ENCODE measurements at regions not wholly inside any gene's neighbourhood (a gene's known extent, or its start where the extent isn't known, plus 50 kb on each side); places are given as distances from the start of the nearest gene placed in this dataset.

DNA sequence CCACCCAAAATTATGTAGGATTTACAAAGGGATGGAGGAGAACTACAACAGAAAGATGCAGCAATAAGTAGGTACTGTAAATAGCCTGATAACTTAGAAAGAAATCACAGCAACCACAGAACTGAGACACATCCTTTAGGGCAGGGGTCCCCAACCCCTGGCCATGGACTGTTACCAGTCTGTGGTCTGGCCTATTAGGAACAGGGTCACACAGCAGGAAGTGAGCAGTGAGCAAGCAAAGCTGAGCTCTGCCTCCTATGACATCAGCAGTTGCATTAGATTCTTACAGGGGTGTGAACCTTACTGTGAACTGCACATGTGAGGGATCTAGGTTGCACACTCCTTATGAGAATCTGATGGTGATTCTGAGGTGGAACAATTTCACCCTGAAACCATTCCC lies 997.6 kb downstream of the DIAPH3 start:
- intact Hi-C loops (cut with micrococcal nuclease): no loop called here
- no peaks in the 10 kb centered on the region for H3K36me3 Mint-ChIP-seq (ENCODE audit: low read depth)
- no peak overlapping the region for H3K4me3 Mint-ChIP-seq (ENCODE audit: low read depth)
- no peaks in the 10 kb centered on the region for H3K4me1 Mint-ChIP-seq (ENCODE audit: low read depth)
- DNase-seq (ENCODE audit: low spot score): no peak
- no peaks in the 10 kb centered on the region for H3K27me3 Mint-ChIP-seq (ENCODE audit: low read depth)
- no peak overlapping the region for H3K27ac Mint-ChIP-seq
- H3K9me3 Mint-ChIP-seq: no peaks in the 10 kb centered on the region

GRCh38 chr13:59172076-59172475 lies 991.7 kb downstream of the DIAPH3 start:
- intact Hi-C loops (cut with micrococcal nuclease): no loop called here
- Mint-ChIP-seq H3K27me3 (ENCODE audit: low read depth) (no peaks in the 10 kb centered on the region), H3K36me3 (ENCODE audit: low read depth) (no peaks in the 10 kb centered on the region), H3K4me1 (ENCODE audit: low read depth) (no peaks in the 10 kb centered on the region), H3K9me3 (no peaks in the 10 kb centered on the region), H3K4me3 (ENCODE audit: low read depth) (no peak overlapping the region), H3K27ac (no peak overlapping the region)
- DNase-seq (ENCODE audit: low spot score): no peak

- no peak for DNase-seq (ENCODE audit: low spot score)
- Mint-ChIP-seq H3K36me3 (ENCODE audit: low read depth) (no peaks in the 10 kb centered on the region), H3K27ac (no peak overlapping the region), H3K4me3 (ENCODE audit: low read depth) (no peak overlapping the region), H3K4me1 (ENCODE audit: low read depth) (no peaks in the 10 kb centered on the region), H3K9me3 (no peaks in the 10 kb centered on the region), H3K27me3 (ENCODE audit: low read depth) (no peaks in the 10 kb centered on the region)
- intact Hi-C loops (cut with micrococcal nuclease): no loop called here
Observed at GRCh38 chr13:59176775-59177174, 987.0 kb downstream of the DIAPH3 start.

DNA sequence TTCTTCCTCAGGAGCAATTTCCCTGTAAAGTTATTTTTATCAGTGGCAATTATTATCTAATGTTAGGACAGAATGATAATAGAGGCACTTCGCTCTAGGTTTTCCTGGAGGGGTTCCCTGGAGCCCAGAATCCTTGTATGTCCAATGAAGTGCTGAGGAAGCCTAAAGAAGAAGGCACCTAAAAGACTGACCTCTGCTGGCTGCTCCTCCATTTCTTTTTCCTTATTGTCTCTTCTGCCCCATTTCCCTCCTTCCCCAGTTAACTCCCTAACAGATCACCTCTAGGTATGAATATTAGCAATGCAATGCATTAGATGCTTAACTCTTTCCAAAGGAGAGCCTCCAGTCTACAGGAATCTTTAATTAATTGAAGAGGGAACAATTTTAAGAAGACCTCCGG lies 985.4 kb downstream of the DIAPH3 start:
- no peaks in the 10 kb centered on the region for H3K27me3 Mint-ChIP-seq (ENCODE audit: low read depth)
- no peaks in the 10 kb centered on the region for H3K9me3 Mint-ChIP-seq
- H3K4me1 Mint-ChIP-seq (ENCODE audit: low read depth): no peaks in the 10 kb centered on the region
- H3K36me3 Mint-ChIP-seq (ENCODE audit: low read depth): no peaks in the 10 kb centered on the region
- no peak overlapping the region for H3K4me3 Mint-ChIP-seq (ENCODE audit: low read depth)
- no peak overlapping the region for H3K27ac Mint-ChIP-seq
- intact Hi-C loops (cut with micrococcal nuclease): no loop called here
- no peak for DNase-seq (ENCODE audit: low spot score)

DNA sequence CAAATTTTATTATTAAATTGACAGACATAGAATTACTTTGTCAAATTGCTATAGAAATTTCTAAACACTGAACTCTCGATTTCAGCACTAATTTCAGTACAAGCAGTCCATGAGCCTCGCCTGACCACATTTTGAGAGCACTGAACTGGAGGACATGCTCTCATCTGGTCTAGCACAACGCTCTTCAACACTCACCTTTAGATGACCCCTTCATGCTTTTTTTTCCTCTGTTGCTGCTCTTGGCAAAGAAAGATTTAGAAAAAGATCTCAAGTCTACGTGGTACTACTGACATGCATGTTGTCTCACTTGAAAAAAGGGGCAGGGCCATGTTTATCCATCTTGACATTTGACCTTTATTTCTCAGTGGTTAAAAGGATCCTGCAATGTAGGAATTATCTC lies 981.5 kb downstream of the DIAPH3 start:
- DNase-seq (ENCODE audit: low spot score): no peak
- H3K4me1 Mint-ChIP-seq (ENCODE audit: low read depth): no peaks in the 10 kb centered on the region
- intact Hi-C loops (cut with micrococcal nuclease): no loop called here
- no peak overlapping the region for H3K4me3 Mint-ChIP-seq (ENCODE audit: low read depth)
- no peaks in the 10 kb centered on the region for H3K36me3 Mint-ChIP-seq (ENCODE audit: low read depth)
- H3K27me3 Mint-ChIP-seq (ENCODE audit: low read depth): no peaks in the 10 kb centered on the region
- no peaks in the 10 kb centered on the region for H3K9me3 Mint-ChIP-seq
- no peak overlapping the region for H3K27ac Mint-ChIP-seq

GRCh38 chr13:59197397-59197796 lies 966.3 kb downstream of the DIAPH3 start:
- Mint-ChIP-seq H3K27ac (no peak overlapping the region), H3K4me3 (ENCODE audit: low read depth) (no peak overlapping the region), H3K36me3 (ENCODE audit: low read depth) (no peaks in the 10 kb centered on the region), H3K4me1 (ENCODE audit: low read depth) (no peaks in the 10 kb centered on the region), H3K9me3 (no peaks in the 10 kb centered on the region), H3K27me3 (ENCODE audit: low read depth) (no peaks in the 10 kb centered on the region)
- intact Hi-C loops (cut with micrococcal nuclease): no loop called here
- DNase-seq (ENCODE audit: low spot score): no peak

GRCh38 chr13:59201841-59202240 lies 961.9 kb downstream of the DIAPH3 start:
- Mint-ChIP-seq H3K27ac (no peak overlapping the region), H3K4me3 (ENCODE audit: low read depth) (no peak overlapping the region), H3K9me3 (no peaks in the 10 kb centered on the region), H3K36me3 (ENCODE audit: low read depth) (no peaks in the 10 kb centered on the region), H3K4me1 (ENCODE audit: low read depth) (no peaks in the 10 kb centered on the region), H3K27me3 (ENCODE audit: low read depth) (no peaks in the 10 kb centered on the region)
- no peak for DNase-seq (ENCODE audit: low spot score)
- intact Hi-C loops (cut with micrococcal nuclease): no loop called here

DNA sequence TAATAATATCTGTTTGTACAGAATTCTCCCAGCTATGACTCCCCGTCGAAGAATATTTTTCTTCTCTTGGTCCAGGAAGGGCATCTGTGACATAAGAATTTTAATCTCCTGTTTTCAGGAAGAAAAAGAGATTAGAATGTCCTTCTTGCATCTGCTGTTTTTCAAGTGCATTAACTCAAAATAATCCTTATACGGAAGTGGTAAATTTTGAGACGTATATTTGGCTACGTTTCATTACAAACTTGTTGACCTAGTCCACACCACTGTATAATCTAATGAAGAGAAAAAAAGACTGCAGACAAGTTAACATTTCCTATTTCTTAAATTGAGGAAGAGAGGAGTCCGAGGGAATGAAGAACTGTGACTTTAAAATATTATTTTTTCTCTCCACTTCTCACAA lies 959.9 kb downstream of the DIAPH3 start:
- Mint-ChIP-seq H3K36me3 (ENCODE audit: low read depth) (no peaks in the 10 kb centered on the region), H3K27ac (no peak overlapping the region), H3K9me3 (no peaks in the 10 kb centered on the region), H3K27me3 (ENCODE audit: low read depth) (no peaks in the 10 kb centered on the region), H3K4me3 (ENCODE audit: low read depth) (no peak overlapping the region), H3K4me1 (ENCODE audit: low read depth) (no peaks in the 10 kb centered on the region)
- intact Hi-C loops (cut with micrococcal nuclease): no loop called here
- DNase-seq (ENCODE audit: low spot score): no peak

DNA sequence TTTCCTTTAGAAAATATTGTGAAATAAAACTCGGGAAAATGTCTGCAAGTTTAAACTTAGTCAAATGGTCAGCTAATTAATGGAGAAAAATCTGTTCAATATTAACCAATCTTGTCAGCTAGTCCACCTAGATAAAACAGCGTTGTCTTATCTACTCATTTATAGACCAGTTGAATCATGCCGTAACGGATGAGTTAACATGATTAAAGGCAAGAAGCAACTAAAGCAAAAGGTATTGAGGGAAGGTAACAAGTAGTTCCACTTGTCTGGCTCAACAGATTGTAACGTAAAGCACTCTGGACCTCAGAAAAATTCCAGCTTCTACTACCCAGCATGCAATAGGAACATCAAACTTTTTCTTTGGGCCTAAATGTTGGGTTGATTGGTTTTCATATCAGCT lies 958.2 kb downstream of the DIAPH3 start:
- Mint-ChIP-seq H3K4me3 (ENCODE audit: low read depth) (no peak overlapping the region), H3K27ac (no peak overlapping the region), H3K4me1 (ENCODE audit: low read depth) (no peaks in the 10 kb centered on the region), H3K36me3 (ENCODE audit: low read depth) (no peaks in the 10 kb centered on the region), H3K27me3 (ENCODE audit: low read depth) (no peaks in the 10 kb centered on the region), H3K9me3 (no peaks in the 10 kb centered on the region)
- intact Hi-C loops (cut with micrococcal nuclease): no loop called here
- DNase-seq (ENCODE audit: low spot score): no peak

GRCh38 chr13:59208405-59209195 lies 955.1 kb downstream of the DIAPH3 start:
- Mint-ChIP-seq H3K4me3 (ENCODE audit: low read depth) (no peak overlapping the region), H3K4me1 (ENCODE audit: low read depth) (no peaks in the 10 kb centered on the region), H3K27me3 (ENCODE audit: low read depth) (no peaks in the 10 kb centered on the region), H3K36me3 (ENCODE audit: low read depth) (no peaks in the 10 kb centered on the region), H3K27ac (no peak overlapping the region), H3K9me3 (no peaks in the 10 kb centered on the region)
- intact Hi-C loops (cut with micrococcal nuclease): no loop called here
- DNase-seq (ENCODE audit: low spot score): no peak

GRCh38 chr13:59210543-59210942 lies 953.2 kb downstream of the DIAPH3 start:
- Mint-ChIP-seq H3K27me3 (ENCODE audit: low read depth) (no peaks in the 10 kb centered on the region), H3K4me1 (ENCODE audit: low read depth) (no peaks in the 10 kb centered on the region), H3K4me3 (ENCODE audit: low read depth) (no peak overlapping the region), H3K27ac (no peak overlapping the region), H3K36me3 (ENCODE audit: low read depth) (no peaks in the 10 kb centered on the region), H3K9me3 (no peaks in the 10 kb centered on the region)
- no peak for DNase-seq (ENCODE audit: low spot score)
- intact Hi-C loops (cut with micrococcal nuclease): no loop called here

- Mint-ChIP-seq H3K4me3 (ENCODE audit: low read depth) (no peak overlapping the region), H3K36me3 (ENCODE audit: low read depth) (no peaks in the 10 kb centered on the region), H3K4me1 (ENCODE audit: low read depth) (no peaks in the 10 kb centered on the region), H3K9me3 (no peaks in the 10 kb centered on the region), H3K27ac (no peak overlapping the region), H3K27me3 (ENCODE audit: low read depth) (no peaks in the 10 kb centered on the region)
- intact Hi-C loops (cut with micrococcal nuclease): no loop called here
- DNase-seq (ENCODE audit: low spot score): no peak
Observed at GRCh38 chr13:59211606-59212005, 952.1 kb downstream of the DIAPH3 start.

DNA sequence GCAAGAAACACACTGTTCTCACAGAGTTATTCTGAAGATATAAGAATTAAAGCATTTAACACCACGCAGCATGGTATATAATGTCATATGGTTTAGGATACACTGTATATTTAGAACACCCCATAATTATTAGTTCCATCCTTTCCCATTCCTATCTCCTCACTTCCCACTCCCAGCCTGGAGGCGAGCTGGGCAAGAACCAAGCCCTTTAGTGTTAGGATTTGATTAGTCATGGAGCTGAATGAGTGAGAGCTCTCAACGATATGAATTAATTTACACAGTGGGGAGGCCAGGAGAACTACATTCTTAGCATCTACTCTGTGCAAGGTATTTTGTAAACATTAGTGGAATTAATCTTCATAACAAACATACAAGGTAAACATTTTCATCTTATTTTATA lies 934.3 kb downstream of the DIAPH3 start:
- no peaks in the 10 kb centered on the region for H3K36me3 Mint-ChIP-seq (ENCODE audit: low read depth)
- H3K27ac Mint-ChIP-seq: no peak overlapping the region
- H3K9me3 Mint-ChIP-seq: peaks cover 4% of the 10 kb centered on the region
- no peak for DNase-seq (ENCODE audit: low spot score)
- H3K4me1 Mint-ChIP-seq (ENCODE audit: low read depth): peaks cover 4% of the 10 kb centered on the region
- no peak overlapping the region for H3K4me3 Mint-ChIP-seq (ENCODE audit: low read depth)
- intact Hi-C loops (cut with micrococcal nuclease): no loop called here
- no peaks in the 10 kb centered on the region for H3K27me3 Mint-ChIP-seq (ENCODE audit: low read depth)

DNA sequence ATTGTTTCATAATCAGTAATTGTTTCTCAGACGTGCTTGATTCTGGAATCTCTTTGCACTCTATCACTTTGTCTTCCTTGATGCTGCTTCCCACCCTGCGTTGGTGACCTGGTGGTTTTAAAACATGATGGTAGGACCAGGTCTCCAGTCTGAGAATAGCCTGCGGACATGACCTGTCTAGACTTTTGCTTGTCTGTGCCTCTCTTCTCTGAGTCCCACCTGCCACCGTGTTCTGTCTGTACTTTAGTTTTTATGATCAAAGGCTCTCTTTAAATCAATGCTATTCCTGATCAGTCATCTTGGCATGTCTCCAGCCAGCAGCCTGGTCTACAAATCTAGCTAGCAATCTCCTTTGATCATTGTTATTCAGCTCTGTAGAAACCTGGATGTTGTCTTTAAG lies 933.9 kb downstream of the DIAPH3 start:
- no peaks in the 10 kb centered on the region for H3K36me3 Mint-ChIP-seq (ENCODE audit: low read depth)
- no peaks in the 10 kb centered on the region for H3K27me3 Mint-ChIP-seq (ENCODE audit: low read depth)
- H3K9me3 Mint-ChIP-seq: peaks cover 4% of the 10 kb centered on the region
- no peak for DNase-seq (ENCODE audit: low spot score)
- H3K27ac Mint-ChIP-seq: no peak overlapping the region
- intact Hi-C loops (cut with micrococcal nuclease): no loop called here
- peaks cover 4% of the 10 kb centered on the region for H3K4me1 Mint-ChIP-seq (ENCODE audit: low read depth)
- H3K4me3 Mint-ChIP-seq (ENCODE audit: low read depth): no peak overlapping the region

Measured in activated T-helper 2 cell treated with anti-CD3 and anti-CD28 coated beads, Interferon-gamma antibody, Interleukin-2, Interleukin-4, amounts not matched to agents 10 μg/mL and 5 μg/mL and 100 μg/mL, durations not matched to agents 14 hours and 24 hours and 36 hours (primary cell).